MM.1S (cell line): ENCODE measurements at regions not wholly inside any gene's neighbourhood (a gene's known extent, or its start where the extent isn't known, plus 50 kb on each side); places are given as distances from the start of the nearest gene placed in this dataset.
A peak's percentile ranks its signal among the peaks of the same experiment; 100 is the strongest.

ENCODE experiments used
- EZH2 ChIP-seq: fragments of 300-600 bp; sonication (generic); optimal IDR thresholded peaks from 2 replicates; pipeline ENCODE3; 2017; ENCODE audit warnings: low read depth, mild to moderate bottlenecking, antibody characterized with exemption, low read length, mixed read lengths
- EZH2phosphoT487 ChIP-seq: fragments of 300-600 bp; sonication (generic); IDR thresholded peaks from 2 replicates; pipeline ENCODE4 v1.6.1; 2018; ENCODE audit warnings: antibody characterized with exemption, low read length
- TF ChIP-seq, protein P1 (sequence below): fragments of 300-600 bp; sonication (generic); IDR thresholded peaks from 2 replicates; pipeline ENCODE4 v1.5.1; 2016; ENCODE audit warnings: antibody characterized with exemption, low read length, mixed read lengths

DNA sequence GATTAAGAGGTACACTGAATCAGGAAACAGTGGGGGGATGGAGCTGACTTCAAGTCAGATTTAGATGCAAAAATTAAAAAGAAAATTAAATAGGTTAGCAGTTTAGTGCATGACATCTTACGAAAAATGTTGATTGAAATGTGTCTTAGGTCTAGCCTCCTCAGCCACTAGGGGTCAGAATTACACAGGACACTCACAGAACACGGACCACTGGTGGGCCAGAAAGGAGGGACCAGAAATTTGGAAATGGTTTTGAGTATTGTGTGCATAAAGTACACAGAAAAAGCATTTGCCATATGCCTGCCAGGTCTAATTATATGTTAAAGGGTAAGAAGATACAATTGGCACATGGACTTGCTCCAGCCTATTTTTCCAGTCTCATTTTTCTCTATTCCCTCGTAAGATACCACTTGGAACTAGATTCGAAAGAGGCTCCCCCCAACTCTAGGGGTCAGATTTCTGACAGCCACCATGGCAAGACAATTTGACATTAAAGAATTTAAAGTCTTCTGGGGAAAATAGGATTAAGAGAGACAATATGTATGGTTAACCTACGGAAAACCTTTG lies 550.2 kb upstream of the SETBP1 start:
- TF ChIP-seq EZH2phosphoT487 (no peak), EZH2 (no peak)
- TF ChIP-seq, protein P1, sequence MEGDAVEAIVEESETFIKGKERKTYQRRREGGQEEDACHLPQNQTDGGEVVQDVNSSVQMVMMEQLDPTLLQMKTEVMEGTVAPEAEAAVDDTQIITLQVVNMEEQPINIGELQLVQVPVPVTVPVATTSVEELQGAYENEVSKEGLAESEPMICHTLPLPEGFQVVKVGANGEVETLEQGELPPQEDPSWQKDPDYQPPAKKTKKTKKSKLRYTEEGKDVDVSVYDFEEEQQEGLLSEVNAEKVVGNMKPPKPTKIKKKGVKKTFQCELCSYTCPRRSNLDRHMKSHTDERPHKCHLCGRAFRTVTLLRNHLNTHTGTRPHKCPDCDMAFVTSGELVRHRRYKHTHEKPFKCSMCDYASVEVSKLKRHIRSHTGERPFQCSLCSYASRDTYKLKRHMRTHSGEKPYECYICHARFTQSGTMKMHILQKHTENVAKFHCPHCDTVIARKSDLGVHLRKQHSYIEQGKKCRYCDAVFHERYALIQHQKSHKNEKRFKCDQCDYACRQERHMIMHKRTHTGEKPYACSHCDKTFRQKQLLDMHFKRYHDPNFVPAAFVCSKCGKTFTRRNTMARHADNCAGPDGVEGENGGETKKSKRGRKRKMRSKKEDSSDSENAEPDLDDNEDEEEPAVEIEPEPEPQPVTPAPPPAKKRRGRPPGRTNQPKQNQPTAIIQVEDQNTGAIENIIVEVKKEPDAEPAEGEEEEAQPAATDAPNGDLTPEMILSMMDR: peak; percentile 74
